ENCODE measurements at regions not wholly inside any gene's neighbourhood (a gene's known extent, or its start where the extent isn't known, plus 50 kb on each side); places are given as distances from the start of the nearest gene placed in this dataset.

GRCh38 chr6:113739041-113739655, 118.0 kb upstream of the MARCKS start:
- DNase-seq (ENCODE audit: low read depth in 2 of 2), result no peak

- DNase-seq (ENCODE audit: low read depth in 2 of 2), result no peak
These were observed 115.5 kb upstream of the MARCKS start for GRCh38 chr6:113741651-113742050.

- no peak for DNase-seq (ENCODE audit: low read depth in 2 of 2)
These were observed 114.8 kb upstream of the MARCKS start for GRCh38 chr6:113742342-113742741.

GRCh38 chr6:113744861-113745260, 112.3 kb upstream of the MARCKS start:
- no peak for DNase-seq (ENCODE audit: low read depth in 2 of 2)

- DNase-seq (ENCODE audit: low read depth in 2 of 2), result no peak
These were observed 106.8 kb upstream of the MARCKS start for GRCh38 chr6:113750151-113750855.

GRCh38 chr6:113754291-113754690, 102.9 kb upstream of the MARCKS start:
- no peak for DNase-seq (ENCODE audit: low read depth in 2 of 2)

GRCh38 chr6:113755449-113756289, 101.5 kb upstream of the MARCKS start:
- DNase-seq (ENCODE audit: low read depth in 2 of 2), result no peak

GRCh38 chr6:113756290-113756665, 100.9 kb upstream of the MARCKS start:
- DNase-seq (ENCODE audit: low read depth in 2 of 2), result no peak

GRCh38 chr6:113758214-113758613, 98.9 kb upstream of the MARCKS start:
- DNase-seq (ENCODE audit: low read depth in 2 of 2), result no peak

GRCh38 chr6:113758826-113759574, 98.1 kb upstream of the MARCKS start:
- DNase-seq (ENCODE audit: low read depth in 2 of 2), result no peak

- DNase-seq (ENCODE audit: low read depth in 2 of 2), result no peak
These were observed 94.5 kb upstream of the MARCKS start for GRCh38 chr6:113762641-113763040.

- DNase-seq (ENCODE audit: low read depth in 2 of 2), result no peak
These were observed 93.8 kb upstream of the MARCKS start for GRCh38 chr6:113763311-113763766.

GRCh38 chr6:113763876-113764275, 93.3 kb upstream of the MARCKS start:
- no peak for DNase-seq (ENCODE audit: low read depth in 2 of 2)

GRCh38 chr6:113765909-113766308, 91.2 kb upstream of the MARCKS start:
- no peak for DNase-seq (ENCODE audit: low read depth in 2 of 2)

GRCh38 chr6:113767985-113768384, 89.2 kb upstream of the MARCKS start:
- DNase-seq (ENCODE audit: low read depth in 2 of 2), result no peak

GRCh38 chr6:113772961-113773360, 84.2 kb upstream of the MARCKS start:
- DNase-seq (ENCODE audit: low read depth in 2 of 2), result no peak

GRCh38 chr6:113774127-113774825, 82.9 kb upstream of the MARCKS start:
- DNase-seq (ENCODE audit: low read depth in 2 of 2), result no peak

- DNase-seq (ENCODE audit: low read depth in 2 of 2), result no peak
These were observed 80.1 kb upstream of the MARCKS start for GRCh38 chr6:113776998-113777397.

GRCh38 chr6:113777601-113778000, 79.5 kb upstream of the MARCKS start:
- DNase-seq (ENCODE audit: low read depth in 2 of 2), result no peak

GRCh38 chr6:113779656-113780055, 77.5 kb upstream of the MARCKS start:
- no peak for DNase-seq (ENCODE audit: low read depth in 2 of 2)

GRCh38 chr6:113782636-113783035, 74.5 kb upstream of the MARCKS start:
- no peak for DNase-seq (ENCODE audit: low read depth in 2 of 2)

Measured in stimulated activated CD8-positive, alpha-beta memory T cell treated with anti-CD3 and anti-CD28 coated beads, Interleukin-15, amount 100 ng/mL, for 48 hours (primary cell).